Thyroid gland (tissue), 4 donors: ENCODE measurements at regions not wholly inside any gene's neighbourhood (a gene's known extent, or its start where the extent isn't known, plus 50 kb on each side); places are given as distances from the start of the nearest gene placed in this dataset.
"Not testable (repeated sequence)": the region's sequence is repeated elsewhere in the genome, so short reads cannot be mapped to it uniquely, and the experiment has no call there.

ENCODE experiments used
- DNase-seq, 2 donors: peaks; one replicate each; pipeline ENCODE4 v3.0.0-alpha.2; 2019
- H3K27ac ChIP-seq, 3 donors: fragments of 200-600 bp; sonication (generic); 1 replicate in 2 of 3; 2 replicates in 1 of 3; pipeline ENCODE4 v1.5.1; 2016 to 2019; ENCODE audit warnings: mild to moderate bottlenecking in 1 of 3, moderate library complexity in 1 of 3
- H3K27me3 ChIP-seq: fragments of 200-600 bp; sonication (generic); one replicate; pipeline ENCODE4 v1.5.1; 2019
- H3K36me3 ChIP-seq, 2 donors: fragments of 200-600 bp; sonication (generic); one replicate each; pipeline ENCODE4 v1.5.1; 2016 to 2019
- H3K4me1 ChIP-seq, 2 donors: fragments of 200-600 bp; sonication (generic); one replicate each; pipeline ENCODE4 v1.5.1; 2017 to 2019
- H3K4me3 ChIP-seq, 3 donors: fragments of 200-600 bp; sonication (generic); replicated peaks in 1 of 3; 1 replicate in 2 of 3; 2 replicates in 1 of 3; pipeline ENCODE4 v1.5.1; 2016; ENCODE audit warnings: mild to moderate bottlenecking in 1 of 3
- H3K9me3 ChIP-seq: fragments of 200-600 bp; sonication (generic); one replicate; pipeline ENCODE4 v1.5.1; 2017
- POLR2A ChIP-seq, 2 donors: fragments of 450-650 bp; IDR thresholded peaks; one replicate each; pipeline ENCODE4 v1.6.1; 2017; ENCODE audit warnings: antibody characterized with exemption in 2 of 2, mild to moderate bottlenecking in 2 of 2, moderate library complexity in 1 of 2
- WGBS, 2 donors: methylation state at CpG; one replicate each; pipeline ENCODE4 v1.1.5; 2017; 5-methylcytosine and 5-hydroxymethylcytosine counted together
- intact Hi-C: fragments of 100-400 bp; cut with DNase I; formaldehyde crosslinking; loops from one replicate; pipeline ENCODE4 v1.15.1; 2023
- TF ChIP-seq, protein P1 (sequence below), 6 experiments: fragments of 200-600 bp in 3 of 6; fragments of 450-650 bp in 3 of 6; sonication (generic) in 3 of 6; IDR thresholded peaks; one replicate each; pipeline ENCODE4 v1.5.1; 2016 to 2019; ENCODE audit warnings: antibody characterized with exemption in 6 of 6, mild to moderate bottlenecking in 2 of 6, inconsistent platforms in 1 of 6, moderate library complexity in 1 of 6

DNA sequence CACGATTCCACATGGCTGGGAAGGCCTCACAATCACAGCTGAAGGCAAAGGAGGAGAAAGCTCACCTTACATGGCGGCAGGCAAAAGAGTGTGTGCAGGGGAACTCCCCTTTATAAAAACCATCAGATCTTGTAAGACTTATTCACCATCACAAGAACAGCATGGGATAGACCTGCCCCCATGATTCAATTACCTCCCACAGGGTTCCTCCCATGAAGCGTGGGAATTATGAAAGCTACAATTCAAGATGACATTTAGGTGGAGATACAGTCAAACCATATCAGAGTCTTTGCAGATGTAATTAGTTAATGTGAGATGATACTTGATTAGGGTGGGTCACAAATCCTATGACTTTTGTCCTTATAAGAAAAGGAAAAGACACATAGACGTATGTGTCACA, 688.9 kb downstream of the GBE1 start:
- H3K27me3 ChIP-seq, result no peaks in the 10 kb centered on the region
- H3K36me3 ChIP-seq, result no peaks in the 10 kb centered on the region
- H3K4me3 ChIP-seq, result no peak overlapping the region
- WGBS, 2 donors, result 78 to 79% methylated on average over 4 of the region's 4 CpGs
- no peaks in the 10 kb centered on the region for H3K9me3 ChIP-seq
- TF ChIP-seq, protein P1, sequence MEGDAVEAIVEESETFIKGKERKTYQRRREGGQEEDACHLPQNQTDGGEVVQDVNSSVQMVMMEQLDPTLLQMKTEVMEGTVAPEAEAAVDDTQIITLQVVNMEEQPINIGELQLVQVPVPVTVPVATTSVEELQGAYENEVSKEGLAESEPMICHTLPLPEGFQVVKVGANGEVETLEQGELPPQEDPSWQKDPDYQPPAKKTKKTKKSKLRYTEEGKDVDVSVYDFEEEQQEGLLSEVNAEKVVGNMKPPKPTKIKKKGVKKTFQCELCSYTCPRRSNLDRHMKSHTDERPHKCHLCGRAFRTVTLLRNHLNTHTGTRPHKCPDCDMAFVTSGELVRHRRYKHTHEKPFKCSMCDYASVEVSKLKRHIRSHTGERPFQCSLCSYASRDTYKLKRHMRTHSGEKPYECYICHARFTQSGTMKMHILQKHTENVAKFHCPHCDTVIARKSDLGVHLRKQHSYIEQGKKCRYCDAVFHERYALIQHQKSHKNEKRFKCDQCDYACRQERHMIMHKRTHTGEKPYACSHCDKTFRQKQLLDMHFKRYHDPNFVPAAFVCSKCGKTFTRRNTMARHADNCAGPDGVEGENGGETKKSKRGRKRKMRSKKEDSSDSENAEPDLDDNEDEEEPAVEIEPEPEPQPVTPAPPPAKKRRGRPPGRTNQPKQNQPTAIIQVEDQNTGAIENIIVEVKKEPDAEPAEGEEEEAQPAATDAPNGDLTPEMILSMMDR (IDR thresholded peaks at IDR 0.05), result no peak
- no peak for TF ChIP-seq POLR2A (IDR thresholded peaks at IDR 0.05)
- DNase-seq, result no peak
- H3K4me1 ChIP-seq, result no peaks in the 10 kb centered on the region
- H3K27ac ChIP-seq, result no peak overlapping the region
- intact Hi-C loops, result no loop called here

DNA sequence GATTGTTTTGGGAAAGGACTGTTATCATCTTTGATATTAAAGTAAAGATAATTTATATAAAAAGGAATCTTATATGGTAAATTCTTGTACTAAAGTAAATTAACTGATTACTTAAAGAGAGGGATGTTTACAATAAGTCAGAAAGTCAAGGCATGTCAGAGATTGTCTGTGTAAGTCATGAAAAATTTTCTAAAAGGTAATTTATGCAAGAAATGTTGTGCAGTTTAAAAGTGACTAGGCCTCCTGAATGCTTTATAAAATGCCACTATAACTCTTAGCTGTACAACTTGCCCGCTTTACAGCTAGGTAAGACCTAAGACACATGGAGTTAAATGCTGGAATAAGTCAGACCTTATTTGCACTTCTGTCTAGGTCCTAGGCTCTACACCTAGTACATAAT, 692.9 kb downstream of the GBE1 start:
- H3K36me3 ChIP-seq, result no peaks in the 10 kb centered on the region
- no peak for TF ChIP-seq POLR2A (IDR thresholded peaks at IDR 0.05)
- TF ChIP-seq, protein P1 (IDR thresholded peaks at IDR 0.05), result no peak
- H3K4me3 ChIP-seq, result no peak overlapping the region
- 63 to 70% methylated on average over 1 of the region's 1 CpG for WGBS, 2 donors
- H3K27ac ChIP-seq, result no peak overlapping the region
- H3K27me3 ChIP-seq, result no peaks in the 10 kb centered on the region
- intact Hi-C loops, result no loop called here
- no peaks in the 10 kb centered on the region for H3K4me1 ChIP-seq
- no peak for DNase-seq
- H3K9me3 ChIP-seq, result no peaks in the 10 kb centered on the region

DNA sequence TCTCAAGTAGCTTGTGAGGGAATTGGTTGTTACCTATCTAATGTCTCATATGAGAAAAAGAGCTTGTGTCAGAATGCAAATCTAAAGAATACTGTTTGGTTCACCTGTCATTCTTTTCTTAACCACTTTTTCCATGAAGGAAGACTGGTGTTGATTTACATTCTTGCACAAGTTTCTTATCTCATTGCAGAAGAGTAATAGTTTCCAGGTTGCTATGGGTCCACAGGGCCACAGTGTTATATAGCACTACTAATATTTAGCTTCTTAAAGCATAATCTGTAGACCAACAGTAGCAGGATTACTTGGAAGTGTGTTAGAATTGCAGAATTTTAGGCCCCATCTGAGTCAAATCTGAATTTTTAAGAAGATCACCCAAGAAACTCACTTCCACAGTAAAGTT, 697.5 kb downstream of the GBE1 start:
- H3K36me3 ChIP-seq, result no peaks in the 10 kb centered on the region
- no peak overlapping the region for H3K4me3 ChIP-seq
- intact Hi-C loops, result no loop called here
- no peaks in the 10 kb centered on the region for H3K9me3 ChIP-seq
- no peak overlapping the region for H3K27ac ChIP-seq
- TF ChIP-seq, protein P1 (IDR thresholded peaks at IDR 0.05), result no peak
- TF ChIP-seq POLR2A (IDR thresholded peaks at IDR 0.05), result no peak
- no peaks in the 10 kb centered on the region for H3K4me1 ChIP-seq
- no peak for DNase-seq
- H3K27me3 ChIP-seq, result no peaks in the 10 kb centered on the region

DNA sequence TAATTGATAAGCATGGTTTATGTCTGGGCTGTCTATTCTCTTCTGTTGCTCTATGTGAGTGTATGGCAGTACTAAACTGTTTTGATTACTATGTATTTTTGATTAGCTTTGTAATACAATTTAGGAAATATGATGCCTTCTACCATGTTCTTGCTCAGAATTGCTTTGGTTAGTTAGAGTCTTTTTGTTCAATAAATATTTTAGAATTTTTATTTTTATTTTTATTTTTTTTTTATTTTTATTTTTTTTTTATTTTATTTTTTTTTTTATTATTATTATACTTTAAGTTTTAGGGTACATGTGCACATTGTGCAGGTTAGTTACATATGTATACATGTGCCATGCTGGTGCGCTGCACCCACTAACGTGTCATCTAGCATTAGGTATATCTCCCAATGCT, 710.3 kb downstream of the GBE1 start:
- H3K9me3 ChIP-seq, H3K4me3 ChIP-seq, H3K27ac ChIP-seq, H3K4me1 ChIP-seq, H3K36me3 ChIP-seq, DNase-seq, H3K27me3 ChIP-seq, intact Hi-C loops: not testable (repeated sequence)
- WGBS, 2 donors, result 92 to 100% methylated on average over 1 to 2 of the region's 2 CpGs

DNA sequence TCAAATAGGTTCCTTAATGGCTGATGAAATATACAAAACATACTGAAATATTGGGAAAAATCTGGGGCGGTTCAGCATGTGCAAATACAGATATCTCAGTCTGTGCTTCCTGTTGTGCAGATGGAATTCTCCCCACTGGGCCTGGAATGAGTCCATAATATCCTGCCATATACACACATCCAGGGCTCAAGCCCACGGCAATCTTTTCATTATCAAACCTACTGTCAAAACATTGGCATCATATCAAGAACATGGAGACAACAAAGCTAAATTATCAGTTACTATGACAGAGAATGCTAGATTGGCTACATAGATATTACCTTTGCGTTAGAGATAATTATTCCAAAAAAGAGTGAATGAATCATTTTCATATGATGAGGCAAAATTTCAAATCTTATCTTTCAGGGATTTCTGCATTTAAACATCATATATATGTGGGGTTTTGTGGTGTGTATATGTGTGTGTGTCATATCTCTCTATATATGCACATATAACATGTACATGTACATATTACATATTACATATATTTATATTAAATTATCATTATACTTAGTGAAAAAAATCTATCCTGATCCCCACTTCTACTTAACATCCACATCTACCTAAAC, 713.3 kb downstream of the GBE1 start:
- intact Hi-C loops, result no loop called here
- Histone ChIP-seq H3K36me3 (no peaks in the 10 kb centered on the region), H3K27ac (no peak overlapping the region), H3K27me3 (no peaks in the 10 kb centered on the region), H3K4me1 (no peaks in the 10 kb centered on the region), H3K9me3 (no peaks in the 10 kb centered on the region), H3K4me3 (no peak overlapping the region)
- 54 to 63% methylated on average over 3 of the region's 3 CpGs for WGBS, 2 donors
- TF ChIP-seq POLR2A (IDR thresholded peaks at IDR 0.05), result no peak
- no peak for DNase-seq

DNA sequence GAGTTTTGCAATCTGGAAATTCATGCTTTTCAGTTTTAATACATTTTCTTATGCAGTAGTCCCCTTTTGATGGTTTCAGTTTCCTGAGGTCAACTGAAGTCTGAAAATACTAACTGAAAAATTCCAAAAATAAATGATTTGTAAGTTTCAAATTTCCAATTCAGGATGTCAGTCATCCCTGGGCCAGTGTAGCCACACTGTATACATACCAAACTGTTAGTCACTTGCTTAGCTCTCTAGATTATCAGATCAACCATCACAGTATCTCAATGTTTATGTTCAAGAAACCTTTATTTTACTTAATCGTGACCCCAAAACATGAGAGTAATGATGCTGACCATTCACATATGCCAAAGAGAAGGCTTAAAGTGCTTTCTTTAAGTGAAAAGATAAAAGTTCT, 715.5 kb downstream of the GBE1 start:
- Histone ChIP-seq H3K4me3 (no peak overlapping the region), H3K9me3 (no peaks in the 10 kb centered on the region), H3K36me3 (no peaks in the 10 kb centered on the region), H3K27ac (no peak overlapping the region), H3K27me3 (no peaks in the 10 kb centered on the region), H3K4me1 (no peaks in the 10 kb centered on the region)
- no peak for DNase-seq
- intact Hi-C loops, result no loop called here
- WGBS, 2 donors, result 41 to 78% methylated on average over 1 of the region's 1 CpG
- TF ChIP-seq, protein P1 (IDR thresholded peaks at IDR 0.05), result no peak
- TF ChIP-seq POLR2A (IDR thresholded peaks at IDR 0.05), result no peak
